Fibroblast of lung (primary cell): ENCODE measurements at regions not wholly inside any gene's neighbourhood (a gene's known extent, or its start where the extent isn't known, plus 50 kb on each side); places are given as distances from the start of the nearest gene placed in this dataset.

Source experiments
- DNase-seq, 2 donors: peaks; one replicate each; pipeline versions ENCODE4 v3.0.0 to v3.0.0-alpha.2; 2010; ENCODE audit warnings: low read depth in 2 of 2
- H2AFZ ChIP-seq: 2 replicates; pipeline ENCODE4 v1.5.1; 2012; ENCODE audit warnings: low read length, control low read depth, inconsistent platforms
- H3K27ac ChIP-seq: 2 replicates; pipeline ENCODE4 v1.5.1; 2011; ENCODE audit warnings: low read length, control low read depth; ENCODE audit not compliant: insufficient read depth
- H3K27me3 ChIP-seq: 2 replicates; pipeline ENCODE4 v1.5.1; 2011; ENCODE audit warnings: mild to moderate bottlenecking, low read length; ENCODE audit not compliant: control insufficient read depth, insufficient read depth
- H3K36me3 ChIP-seq: 2 replicates; pipeline ENCODE4 v1.5.1; 2011; ENCODE audit warnings: low read length; ENCODE audit not compliant: control insufficient read depth, insufficient read depth
- H3K4me1 ChIP-seq: 2 replicates; pipeline ENCODE4 v1.5.1; 2011; ENCODE audit warnings: low read length; ENCODE audit not compliant: control insufficient read depth, insufficient read depth; ENCODE audit errors: extremely low read depth
- H3K4me2 ChIP-seq: 2 replicates; pipeline ENCODE4 v1.5.1; 2011; ENCODE audit warnings: low read length, control low read depth; ENCODE audit not compliant: insufficient read depth; ENCODE audit errors: extremely low read depth
- H3K4me3 ChIP-seq, 4 experiments: fragments of 200-600 bp in 1 of 4; sonication (generic) in 1 of 4; replicated peaks in 1 of 4; 2 replicates each; pipeline ENCODE4 v1.5.1; 2011 to 2016; ENCODE audit warnings: low read length in 4 of 4, low read depth in 3 of 4, mild to moderate bottlenecking in 3 of 4, control low read depth in 2 of 4, inconsistent platforms in 1 of 4, mixed read lengths in 1 of 4; ENCODE audit not compliant: insufficient read depth in 1 of 4; ENCODE audit errors: control extremely low read depth in 1 of 4
- H3K79me2 ChIP-seq: 2 replicates; pipeline ENCODE4 v1.5.1; 2012; ENCODE audit warnings: mild to moderate bottlenecking, low read length, inconsistent platforms; ENCODE audit not compliant: control insufficient read depth, insufficient read depth
- H3K9ac ChIP-seq: 2 replicates; pipeline ENCODE4 v1.5.1; 2011; ENCODE audit warnings: mild to moderate bottlenecking, low read length, control low read depth; ENCODE audit not compliant: insufficient read depth
- H3K9me3 ChIP-seq: 2 replicates; pipeline ENCODE4 v1.5.1; 2012; ENCODE audit warnings: low read depth, low read length; ENCODE audit not compliant: control insufficient read depth, insufficient read depth
- H4K20me1 ChIP-seq: 2 replicates; pipeline ENCODE4 v1.5.1; 2011; ENCODE audit warnings: low read length; ENCODE audit not compliant: control insufficient read depth, insufficient read depth; ENCODE audit errors: extremely low read depth
- CTCF ChIP-seq, 2 donors: IDR thresholded peaks in 1 of 2; conservative IDR thresholded peaks in 1 of 2; 1 replicate in 1 of 2; 2 replicates in 1 of 2; pipeline ENCODE4 v1.5.1; 2011 to 2012; ENCODE audit warnings: low read length in 2 of 2, control low read depth in 1 of 2, inconsistent platforms in 1 of 2, low read depth in 1 of 2, mild to moderate bottlenecking in 1 of 2
- EZH2 ChIP-seq: IDR thresholded peaks from 2 replicates; pipeline ENCODE4 v1.5.1; 2012; ENCODE audit warnings: low read length, control low read depth, mild to moderate bottlenecking; ENCODE audit errors: missing control alignments

- Histone ChIP-seq H3K4me2 (no peak overlapping the region), H3K27me3 (no peaks in the 10 kb centered on the region), H2AFZ (no peak overlapping the region), H3K36me3 (no peaks in the 10 kb centered on the region), H3K79me2 (no peaks in the 10 kb centered on the region), H3K4me3 (no peak overlapping the region), H3K27ac (no peak overlapping the region), H3K9me3 (no peaks in the 10 kb centered on the region), H3K4me1 (no peaks in the 10 kb centered on the region), H4K20me1 (no peaks in the 10 kb centered on the region), H3K9ac (no peak overlapping the region)
- no peak for TF ChIP-seq EZH2
- no peak for TF ChIP-seq CTCF (conservative IDR thresholded peaks at IDR 0.05 in 1 of 2, IDR thresholded peaks at IDR 0.05 in 1 of 2; ENCODE audit: low read depth in 1 of 2, low read length in 2 of 2)
- DNase-seq, result no peak
Observed at GRCh38 chr4:181249031-181249430, 994.2 kb upstream of the TENM3 start.

- no peak for TF ChIP-seq EZH2
- no peak for TF ChIP-seq CTCF (conservative IDR thresholded peaks at IDR 0.05 in 1 of 2, IDR thresholded peaks at IDR 0.05 in 1 of 2; ENCODE audit: low read depth in 1 of 2, low read length in 2 of 2)
- H3K9me3 ChIP-seq, result no peaks in the 10 kb centered on the region
- H3K36me3 ChIP-seq, result no peaks in the 10 kb centered on the region
- H3K27ac ChIP-seq, result no peak overlapping the region
- DNase-seq, result no peak
- H3K79me2 ChIP-seq, result no peaks in the 10 kb centered on the region
- no peak overlapping the region for H3K9ac ChIP-seq
- H3K4me3 ChIP-seq, result no peak overlapping the region
- H4K20me1 ChIP-seq, result no peaks in the 10 kb centered on the region
- H3K4me2 ChIP-seq, result no peak overlapping the region
- no peaks in the 10 kb centered on the region for H3K4me1 ChIP-seq
- H2AFZ ChIP-seq, result no peak overlapping the region
- no peaks in the 10 kb centered on the region for H3K27me3 ChIP-seq
Observed at GRCh38 chr4:181254771-181255170, 988.4 kb upstream of the TENM3 start.

GRCh38 chr4:181258569-181258968, 984.6 kb upstream of the TENM3 start:
- no peaks in the 10 kb centered on the region for H3K9me3 ChIP-seq
- no peaks in the 10 kb centered on the region for H4K20me1 ChIP-seq
- DNase-seq, result no peak
- no peaks in the 10 kb centered on the region for H3K27me3 ChIP-seq
- H3K36me3 ChIP-seq, result no peaks in the 10 kb centered on the region
- H3K4me3 ChIP-seq, result no peak overlapping the region
- TF ChIP-seq CTCF (conservative IDR thresholded peaks at IDR 0.05 in 1 of 2, IDR thresholded peaks at IDR 0.05 in 1 of 2; ENCODE audit: low read depth in 1 of 2, low read length in 2 of 2) (no peak), EZH2 (no peak)
- no peaks in the 10 kb centered on the region for H3K4me1 ChIP-seq
- no peaks in the 10 kb centered on the region for H3K79me2 ChIP-seq
- H2AFZ ChIP-seq, result no peak overlapping the region
- H3K27ac ChIP-seq, result no peak overlapping the region
- H3K9ac ChIP-seq, result no peak overlapping the region
- no peak overlapping the region for H3K4me2 ChIP-seq
